GM12865 (cell line): ENCODE measurements at regions not wholly inside any gene's neighbourhood (a gene's known extent, or its start where the extent isn't known, plus 50 kb on each side); places are given as distances from the start of the nearest gene placed in this dataset.

Source experiments
- DNase-seq: peaks from one replicate; pipeline ENCODE4 v3.0.0; 2010; ENCODE audit warnings: low read depth
- H3K4me3 ChIP-seq: 2 replicates; pipeline ENCODE4 v1.5.1; 2011; ENCODE audit warnings: mild to moderate bottlenecking, low read depth, low read length, control low read depth
- TF ChIP-seq, protein P1 (sequence below): IDR thresholded peaks from 2 replicates; pipeline ENCODE4 v1.5.1; 2011; ENCODE audit warnings: low read length, control low read depth, low read depth, inconsistent platforms; ENCODE audit not compliant: insufficient read depth; ENCODE audit errors: missing control alignments

DNA sequence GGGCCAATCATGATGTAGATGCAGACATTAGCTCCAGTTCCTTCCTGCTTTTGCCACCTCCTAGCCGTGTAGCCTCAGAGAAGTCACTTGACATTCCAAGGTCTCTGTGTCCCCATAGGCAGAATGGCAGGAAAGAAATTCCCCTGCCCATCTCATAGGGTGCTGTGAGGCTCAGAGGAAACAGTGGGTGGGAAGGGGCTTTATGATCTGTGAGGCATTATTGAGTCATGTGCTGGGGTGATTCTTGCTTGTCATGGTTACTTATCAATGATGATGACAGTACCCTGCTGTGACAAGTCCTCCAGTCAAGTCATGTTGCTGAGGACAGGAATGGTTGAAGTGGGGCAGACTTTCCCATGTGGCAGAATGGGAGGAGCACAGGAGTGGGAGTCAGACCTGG, 63.7 kb downstream of the MSX1 start:
- TF ChIP-seq, protein P1, sequence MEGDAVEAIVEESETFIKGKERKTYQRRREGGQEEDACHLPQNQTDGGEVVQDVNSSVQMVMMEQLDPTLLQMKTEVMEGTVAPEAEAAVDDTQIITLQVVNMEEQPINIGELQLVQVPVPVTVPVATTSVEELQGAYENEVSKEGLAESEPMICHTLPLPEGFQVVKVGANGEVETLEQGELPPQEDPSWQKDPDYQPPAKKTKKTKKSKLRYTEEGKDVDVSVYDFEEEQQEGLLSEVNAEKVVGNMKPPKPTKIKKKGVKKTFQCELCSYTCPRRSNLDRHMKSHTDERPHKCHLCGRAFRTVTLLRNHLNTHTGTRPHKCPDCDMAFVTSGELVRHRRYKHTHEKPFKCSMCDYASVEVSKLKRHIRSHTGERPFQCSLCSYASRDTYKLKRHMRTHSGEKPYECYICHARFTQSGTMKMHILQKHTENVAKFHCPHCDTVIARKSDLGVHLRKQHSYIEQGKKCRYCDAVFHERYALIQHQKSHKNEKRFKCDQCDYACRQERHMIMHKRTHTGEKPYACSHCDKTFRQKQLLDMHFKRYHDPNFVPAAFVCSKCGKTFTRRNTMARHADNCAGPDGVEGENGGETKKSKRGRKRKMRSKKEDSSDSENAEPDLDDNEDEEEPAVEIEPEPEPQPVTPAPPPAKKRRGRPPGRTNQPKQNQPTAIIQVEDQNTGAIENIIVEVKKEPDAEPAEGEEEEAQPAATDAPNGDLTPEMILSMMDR, result no peak
- DNase-seq, result no peak
- no peak overlapping the region for H3K4me3 ChIP-seq

DNA sequence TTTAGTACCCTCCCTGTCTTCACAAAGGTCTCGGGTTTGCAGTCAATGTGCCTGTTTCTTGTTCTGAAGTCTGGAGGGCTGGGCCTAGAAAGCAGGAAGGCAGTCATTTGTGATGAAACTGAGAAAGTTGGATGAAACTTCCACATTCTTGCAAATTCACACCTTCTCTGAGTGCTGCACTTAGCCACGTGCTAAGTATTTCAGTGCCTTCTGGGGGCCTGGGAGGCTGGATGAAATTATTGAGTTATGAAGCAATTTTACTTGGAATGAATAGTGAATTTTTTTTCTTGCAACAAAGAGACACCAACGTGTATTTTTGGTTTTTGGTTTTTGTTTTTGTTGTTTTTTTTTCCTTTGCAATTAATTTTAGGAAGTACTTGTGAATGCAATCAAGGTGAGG, 71.2 kb downstream of the MSX1 start:
- no peak for DNase-seq
- H3K4me3 ChIP-seq, result no peak overlapping the region
- TF ChIP-seq, protein P1, result no peak

DNA sequence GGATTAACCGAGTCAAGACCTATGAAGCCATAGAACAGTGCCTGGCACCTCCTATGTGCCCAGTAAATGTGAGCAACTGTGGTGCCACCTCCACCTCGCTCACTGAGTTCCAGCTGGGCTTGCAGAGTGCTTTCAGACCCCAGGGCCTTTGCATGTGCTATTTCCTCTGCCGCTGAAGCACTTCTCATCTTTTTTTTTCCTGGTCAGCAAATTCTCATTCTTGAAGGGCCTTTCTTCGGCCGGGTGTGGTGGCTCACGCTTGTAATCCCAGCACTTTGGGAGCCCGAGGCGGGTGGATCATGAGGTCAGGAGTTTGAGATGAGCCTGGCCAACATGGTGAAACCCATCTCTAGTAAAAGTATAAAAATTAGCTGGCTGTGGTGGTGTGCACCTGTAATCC, 76.5 kb downstream of the MSX1 start:
- TF ChIP-seq, protein P1, result no peak
- no peak overlapping the region for H3K4me3 ChIP-seq
- no peak for DNase-seq

DNA sequence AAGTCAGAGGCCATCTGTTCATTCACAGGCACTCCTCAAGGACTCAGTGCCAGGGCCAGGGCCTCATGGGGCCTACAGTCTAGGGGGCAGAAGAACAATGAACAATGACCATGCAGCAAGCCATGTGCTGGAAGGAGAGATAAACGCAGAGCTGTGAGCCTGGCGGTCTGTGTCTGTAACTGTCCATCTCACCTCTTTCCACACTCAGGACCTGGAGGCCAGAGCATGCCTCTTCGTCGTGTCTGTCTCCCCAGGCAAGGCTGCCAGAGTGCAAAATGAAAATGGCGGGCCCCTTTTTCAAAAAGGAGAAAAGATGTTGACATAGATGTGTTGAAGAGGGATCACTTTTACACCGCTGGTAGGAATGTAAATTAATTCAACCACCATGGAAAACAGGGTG, 78.5 kb downstream of the MSX1 start:
- TF ChIP-seq, protein P1, result no peak
- H3K4me3 ChIP-seq, result no peak overlapping the region
- no peak for DNase-seq

DNA sequence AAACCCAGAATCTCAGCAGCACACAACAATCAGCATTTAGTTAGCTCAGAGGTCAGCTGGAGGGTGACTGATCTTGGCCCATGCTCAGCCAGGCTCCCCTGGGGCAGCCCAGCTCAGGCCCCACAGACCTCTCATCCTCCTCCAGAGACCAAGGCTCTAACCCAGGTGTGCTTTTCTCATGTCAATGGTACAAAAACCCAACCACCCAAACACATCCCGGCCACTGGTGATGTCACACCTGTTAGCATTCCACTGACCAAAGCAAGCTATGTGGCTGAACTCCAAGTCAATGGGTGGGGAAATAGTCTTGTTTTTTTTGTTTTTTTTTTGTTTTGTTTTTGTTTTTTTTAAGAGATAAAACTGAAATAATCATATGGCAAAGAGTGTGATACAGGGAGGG, 77.5 kb downstream of the CYTL1 start:
- TF ChIP-seq, protein P1, result no peak
- no peak overlapping the region for H3K4me3 ChIP-seq
- peak; percentile 8 for DNase-seq

DNA sequence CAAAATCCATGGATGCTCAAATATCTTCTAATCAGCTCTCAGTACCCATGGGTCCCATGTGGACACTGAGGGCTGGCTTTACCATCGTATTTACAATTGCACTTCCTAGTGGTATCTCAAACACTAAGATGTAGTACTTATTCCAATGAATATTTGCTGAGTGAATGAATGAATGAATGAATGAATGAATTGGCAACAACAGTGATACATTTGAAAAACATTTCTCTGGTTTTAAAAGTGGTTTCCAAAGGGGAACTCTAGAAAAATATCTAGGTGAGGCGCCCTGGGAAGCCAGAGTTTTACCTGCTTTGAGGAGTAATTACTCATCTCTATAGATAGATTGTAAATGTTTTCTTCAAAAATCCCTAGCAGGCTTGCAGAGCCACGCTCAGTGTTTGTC, 76.6 kb downstream of the CYTL1 start:
- TF ChIP-seq, protein P1, result no peak
- no peak overlapping the region for H3K4me3 ChIP-seq
- no peak for DNase-seq

DNA sequence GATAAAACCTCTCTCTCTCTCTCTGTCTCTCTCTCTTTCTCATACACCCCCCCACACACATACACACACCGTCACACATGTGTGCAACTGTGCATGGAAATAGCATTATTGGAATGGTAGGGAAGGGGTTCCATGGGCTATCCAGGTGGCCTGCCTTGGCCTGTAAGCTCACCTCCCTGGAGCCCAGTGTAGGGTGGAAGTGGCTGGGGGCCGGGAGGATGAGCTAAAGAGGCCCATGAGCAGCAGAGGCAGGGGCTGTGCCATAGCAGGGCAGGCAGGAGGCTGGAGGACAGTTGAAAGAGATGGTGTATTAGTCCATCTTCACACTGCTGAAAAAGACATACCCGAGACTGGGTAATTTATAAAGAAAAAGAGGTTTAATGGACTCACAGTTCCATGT, 74.2 kb downstream of the CYTL1 start:
- H3K4me3 ChIP-seq, result no peak overlapping the region
- no peak for DNase-seq
- TF ChIP-seq, protein P1, result no peak
